Activated CD8-positive, alpha-beta T cell treated with anti-CD3 and anti-CD28 coated beads for 36 hours (primary cell): ENCODE measurements at regions not wholly inside any gene's neighbourhood (a gene's known extent, or its start where the extent isn't known, plus 50 kb on each side); places are given as distances from the start of the nearest gene placed in this dataset.

ENCODE experiments used
- ATAC-seq: fragments of 200-7000 bp; cut with Tn5 transposase; one replicate; pipeline ENCODE4 v1.10.0; 2021; ENCODE audit warnings: mild to moderate bottlenecking, moderate library complexity
- CTCF ChIA-PET: fragments of 350-600 bp; sonication (Branson Sonifier 250); formaldehyde crosslinking; loops from one replicate; lab custom pipeline; 2021; ENCODE audit warnings: antibody characterized with exemption; lab: Charles Lee
- POLR2A ChIA-PET: fragments of 350-600 bp; sonication (Branson Sonifier 250); formaldehyde crosslinking; loops from one replicate; lab custom pipeline; 2021; ENCODE audit warnings: antibody characterized with exemption; lab: Charles Lee
- DNase-seq: peaks from one replicate; pipeline ENCODE4 v3.0.0-alpha.2; 2020
- H3K27ac Mint-ChIP-seq: one replicate; pipeline ENCODE4 v1.8.0; 2021; ENCODE audit warnings: mild to moderate bottlenecking, mixed read lengths
- H3K27me3 Mint-ChIP-seq: one replicate; pipeline ENCODE4 v1.8.0; 2021; ENCODE audit warnings: mixed read lengths
- H3K36me3 Mint-ChIP-seq: one replicate; pipeline ENCODE4 v1.8.0; 2021; ENCODE audit warnings: low read depth, mixed read lengths
- H3K4me1 Mint-ChIP-seq: one replicate; pipeline ENCODE4 v1.8.0; 2021; ENCODE audit warnings: low read depth, mixed read lengths
- H3K4me3 Mint-ChIP-seq: one replicate; pipeline ENCODE4 v1.8.0; 2021; ENCODE audit warnings: mild to moderate bottlenecking, moderate library complexity, mixed read lengths
- H3K9me3 Mint-ChIP-seq: one replicate; pipeline ENCODE4 v1.8.0; 2021; ENCODE audit warnings: mixed read lengths
- CTCF ChIP-seq: fragments of 200-600 bp; IDR thresholded peaks from one replicate; pipeline ENCODE4 v1.8.0; 2022; ENCODE audit warnings: antibody characterized with exemption, mild to moderate bottlenecking
- intact Hi-C: fragments of 100-400 bp; cut with micrococcal nuclease; formaldehyde crosslinking; loops from one replicate; pipeline ENCODE4 v1.10.0; 2022

DNA sequence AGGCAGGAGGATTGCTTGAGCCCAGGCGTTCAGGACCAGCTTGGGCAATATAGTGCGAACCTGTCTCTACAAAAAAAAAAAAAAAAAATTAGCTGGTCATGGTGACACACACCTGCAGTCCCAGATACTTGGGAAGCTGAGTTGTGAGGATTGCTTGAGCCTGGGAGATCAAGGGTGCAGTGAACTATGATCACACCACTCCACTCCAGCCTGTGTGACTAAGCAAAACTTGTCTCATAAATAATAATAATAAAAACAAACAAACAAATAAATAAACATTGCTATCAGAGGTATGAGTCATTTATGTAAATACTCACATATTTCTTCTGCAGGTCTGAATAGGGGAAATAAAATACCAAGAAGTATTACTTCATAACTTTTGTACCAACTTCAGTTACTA, 1372.7 kb upstream of the AGA start:
- ATAC-seq = no peak
- DNase-seq = no peak
- H3K36me3 Mint-ChIP-seq = no peaks in the 10 kb centered on the region
- H3K4me1 Mint-ChIP-seq = no peaks in the 10 kb centered on the region
- no peak for TF ChIP-seq CTCF
- no peaks in the 10 kb centered on the region for H3K27me3 Mint-ChIP-seq
- ChIA-PET CTCF (no interaction called here), POLR2A (no interaction called here)
- intact Hi-C loops = no loop called here
- no peak overlapping the region for H3K27ac Mint-ChIP-seq
- peaks cover 3% of the 10 kb centered on the region for H3K9me3 Mint-ChIP-seq
- no peak overlapping the region for H3K4me3 Mint-ChIP-seq

GRCh38 chr4:178823673-178824295, 1381.5 kb upstream of the AGA start:
- H3K36me3 Mint-ChIP-seq = no peaks in the 10 kb centered on the region
- POLR2A ChIA-PET = no interaction called here

GRCh38 chr4:178836865-178837264, 1394.6 kb upstream of the AGA start:
- ATAC-seq (no peak), DNase-seq (no peak)
- no peak overlapping the region for H3K4me3 Mint-ChIP-seq
- H3K36me3 Mint-ChIP-seq = no peaks in the 10 kb centered on the region
- no peak overlapping the region for H3K27ac Mint-ChIP-seq
- CTCF ChIA-PET = no interaction called here
- peaks cover 2% of the 10 kb centered on the region for H3K9me3 Mint-ChIP-seq
- H3K27me3 Mint-ChIP-seq = no peaks in the 10 kb centered on the region
- POLR2A ChIA-PET = no interaction called here
- no peaks in the 10 kb centered on the region for H3K4me1 Mint-ChIP-seq
- no peak for TF ChIP-seq CTCF
- intact Hi-C loops = no loop called here

More at GRCh38 chr4:178823673-178824295, 1381.5 kb upstream of the AGA start:
- no peaks in the 10 kb centered on the region for H3K4me1 Mint-ChIP-seq
- H3K27me3 Mint-ChIP-seq = no peaks in the 10 kb centered on the region
- no peak overlapping the region for H3K4me3 Mint-ChIP-seq
- CTCF ChIA-PET = no interaction called here
- ATAC-seq (no peak), DNase-seq (no peak)
- intact Hi-C loops = no loop called here
- peaks cover 5% of the 10 kb centered on the region for H3K9me3 Mint-ChIP-seq
- no peak overlapping the region for H3K27ac Mint-ChIP-seq
- TF ChIP-seq CTCF = no peak

GRCh38 chr4:178838776-178839175, 1396.5 kb upstream of the AGA start:
- Mint-ChIP-seq H3K4me1 (no peaks in the 10 kb centered on the region), H3K36me3 (no peaks in the 10 kb centered on the region), H3K9me3 (peaks cover 2% of the 10 kb centered on the region), H3K4me3 (no peak overlapping the region), H3K27ac (no peak overlapping the region), H3K27me3 (no peaks in the 10 kb centered on the region)
- CTCF ChIA-PET = no interaction called here
- intact Hi-C loops = no loop called here
- POLR2A ChIA-PET = no interaction called here
- ATAC-seq = no peak
- no peak for DNase-seq
- no peak for TF ChIP-seq CTCF

- CTCF ChIA-PET = no interaction called here
- TF ChIP-seq CTCF = no peak
Observed at GRCh38 chr4:178856139-178856800, 1414.0 kb upstream of the AGA start.

More at GRCh38 chr4:178856139-178856800, 1414.0 kb upstream of the AGA start:
- DNase-seq (no peak), ATAC-seq (no peak)
- no peak overlapping the region for H3K27ac Mint-ChIP-seq
- no peaks in the 10 kb centered on the region for H3K27me3 Mint-ChIP-seq
- POLR2A ChIA-PET = no interaction called here
- H3K36me3 Mint-ChIP-seq = no peaks in the 10 kb centered on the region
- intact Hi-C loops = no loop called here
- no peaks in the 10 kb centered on the region for H3K4me1 Mint-ChIP-seq
- no peaks in the 10 kb centered on the region for H3K9me3 Mint-ChIP-seq
- no peak overlapping the region for H3K4me3 Mint-ChIP-seq
